ENCODE measurements at regions not wholly inside any gene's neighbourhood (a gene's known extent, or its start where the extent isn't known, plus 50 kb on each side); places are given as distances from the start of the nearest gene placed in this dataset.

GRCh38 chr9:93776256-93776655 lies 178.9 kb downstream of the BARX1 start (continued):
- no peak for TF ChIP-seq RFX5 (IDR thresholded peaks at IDR 0.05; ENCODE audit: borderline replicate concordance, low read depth, low read length)
- TF ChIP-seq, protein P1, sequence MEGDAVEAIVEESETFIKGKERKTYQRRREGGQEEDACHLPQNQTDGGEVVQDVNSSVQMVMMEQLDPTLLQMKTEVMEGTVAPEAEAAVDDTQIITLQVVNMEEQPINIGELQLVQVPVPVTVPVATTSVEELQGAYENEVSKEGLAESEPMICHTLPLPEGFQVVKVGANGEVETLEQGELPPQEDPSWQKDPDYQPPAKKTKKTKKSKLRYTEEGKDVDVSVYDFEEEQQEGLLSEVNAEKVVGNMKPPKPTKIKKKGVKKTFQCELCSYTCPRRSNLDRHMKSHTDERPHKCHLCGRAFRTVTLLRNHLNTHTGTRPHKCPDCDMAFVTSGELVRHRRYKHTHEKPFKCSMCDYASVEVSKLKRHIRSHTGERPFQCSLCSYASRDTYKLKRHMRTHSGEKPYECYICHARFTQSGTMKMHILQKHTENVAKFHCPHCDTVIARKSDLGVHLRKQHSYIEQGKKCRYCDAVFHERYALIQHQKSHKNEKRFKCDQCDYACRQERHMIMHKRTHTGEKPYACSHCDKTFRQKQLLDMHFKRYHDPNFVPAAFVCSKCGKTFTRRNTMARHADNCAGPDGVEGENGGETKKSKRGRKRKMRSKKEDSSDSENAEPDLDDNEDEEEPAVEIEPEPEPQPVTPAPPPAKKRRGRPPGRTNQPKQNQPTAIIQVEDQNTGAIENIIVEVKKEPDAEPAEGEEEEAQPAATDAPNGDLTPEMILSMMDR (IDR thresholded peaks at IDR 0.05; ENCODE audit: control extremely low read depth in 1 of 3, insufficient read depth in 1 of 3, low read depth in 1 of 3, low read length in 3 of 3): no peak
- TF ChIP-seq YY1 (IDR thresholded peaks at IDR 0.05; ENCODE audit: low read depth, low read length): no peak
- TF ChIP-seq, protein P2, sequence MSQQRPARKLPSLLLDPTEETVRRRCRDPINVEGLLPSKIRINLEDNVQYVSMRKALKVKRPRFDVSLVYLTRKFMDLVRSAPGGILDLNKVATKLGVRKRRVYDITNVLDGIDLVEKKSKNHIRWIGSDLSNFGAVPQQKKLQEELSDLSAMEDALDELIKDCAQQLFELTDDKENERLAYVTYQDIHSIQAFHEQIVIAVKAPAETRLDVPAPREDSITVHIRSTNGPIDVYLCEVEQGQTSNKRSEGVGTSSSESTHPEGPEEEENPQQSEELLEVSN (IDR thresholded peaks at IDR 0.05): no peak
